ENCODE measurements at regions not wholly inside any gene's neighbourhood (a gene's known extent, or its start where the extent isn't known, plus 50 kb on each side); places are given as distances from the start of the nearest gene placed in this dataset.

DNA sequence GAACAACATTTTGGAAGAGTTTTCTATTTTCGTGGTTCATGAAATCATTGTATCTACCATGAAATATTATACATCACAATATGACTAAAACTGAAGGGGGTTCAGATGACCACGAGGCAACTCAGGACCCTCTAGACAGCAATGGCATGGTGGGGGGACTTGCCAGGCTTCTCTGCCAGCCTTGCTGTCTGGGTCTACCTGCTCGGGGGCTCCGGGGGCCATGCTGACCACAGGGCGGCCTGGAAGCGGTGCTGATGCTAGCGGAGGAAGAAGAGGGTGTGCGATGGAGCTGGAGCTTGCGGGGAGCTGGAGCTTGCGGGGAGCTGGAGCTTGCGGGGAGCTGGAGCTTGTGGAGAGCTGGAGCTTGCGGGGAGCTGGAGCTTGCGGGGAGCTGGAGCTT lies 89.2 kb upstream of the IRX4 start:
- Histone ChIP-seq H2BK20ac (ENCODE audit: low read length) (no peak overlapping the region), H2BK5ac (ENCODE audit: low read depth, low read length) (no peak overlapping the region), H3K27ac (ENCODE audit: low read depth, low read length) (no peak overlapping the region), H3K14ac (ENCODE audit: insufficient read length) (no peak overlapping the region), H2AK5ac (ENCODE audit: low read depth, low read length) (no peak overlapping the region), H2BK15ac (ENCODE audit: low read length) (no peak overlapping the region), H2BK12ac (ENCODE audit: low read depth, low read length) (no peak overlapping the region), H3K4me1 (replicated peaks in 1 of 4; ENCODE audit: control insufficient read depth in 3 of 4, insufficient read depth in 4 of 4, low read length in 3 of 4) (peaks cover 0 to 4% (median 1%) of the 10 kb centered on the region in 4 experiments; a peak in 3 of 7 replicates), H2AFZ (ENCODE audit: low read length) (no peak overlapping the region), H3K27me3 (replicated peaks in 1 of 4; ENCODE audit: control insufficient read depth in 3 of 4, extremely low read depth in 1 of 4, insufficient read depth in 3 of 4, low read length in 3 of 4) (0 out of 7 replicates have a peak, but pooled peaks cover 0 to 3% (median 0%) of the 10 kb centered on the region in 4 experiments), H3K4ac (replicated peaks; ENCODE audit: insufficient read length, low read depth, low read length) (no peak overlapping the region), H3K9me3 (ENCODE audit: insufficient read depth in 2 of 2, low read depth in 1 of 2, low read length in 1 of 2) (no peaks in the 10 kb centered on the region), H3K56ac (replicated peaks; ENCODE audit: insufficient read length, low read depth, low read length) (no peak overlapping the region), H3K79me2 (ENCODE audit: control insufficient read depth in 1 of 2, insufficient read depth in 2 of 2, low read length in 2 of 2) (no peaks in the 10 kb centered on the region), H3K23ac (ENCODE audit: insufficient read length) (no peak overlapping the region), H4K5ac (ENCODE audit: insufficient read length, low read depth, low read length) (no peak overlapping the region), H4K20me1 (replicated peaks in 1 of 2; ENCODE audit: control insufficient read depth in 1 of 2, insufficient read depth in 2 of 2, low read length in 2 of 2) (no peaks in the 10 kb centered on the region), H3K79me1 (ENCODE audit: low read depth, low read length) (no peaks in the 10 kb centered on the region), H4K91ac (replicated peaks; ENCODE audit: insufficient read length, low read length) (no peak overlapping the region), H3K4me2 (ENCODE audit: insufficient read depth in 1 of 2, low read depth in 2 of 2, low read length in 2 of 2) (no peak overlapping the region), H3K4me3 (ENCODE audit: extremely low read depth in 1 of 4, insufficient read depth in 2 of 4, low read depth in 3 of 4, low read length in 4 of 4) (no peak overlapping the region), H2BK120ac (replicated peaks; ENCODE audit: low read depth, low read length) (no peak overlapping the region), H3K23me2 (ENCODE audit: low read depth, low read length) (no peaks in the 10 kb centered on the region), H3K18ac (ENCODE audit: extremely low read depth, low read length) (no peak overlapping the region), H4K8ac (ENCODE audit: extremely low read depth, insufficient read depth, low read length) (no peak overlapping the region; the same call in 1 of the 2 replicates), H3K36me3 (ENCODE audit: control insufficient read depth in 2 of 4, insufficient read depth in 4 of 4, low read length in 3 of 4) (no peaks in the 10 kb centered on the region), H3K9ac (replicated peaks in 1 of 4; ENCODE audit: extremely low read depth in 1 of 4, low read depth in 3 of 4, low read length in 3 of 4) (no peak overlapping the region)
- FAIRE-seq (no peak), DNase-seq (ENCODE audit: low read depth in 1 of 2, low spot score in 2 of 2) (no peak)
- 93% methylated on average over 7 of the region's 13 CpGs; no CpG with 5 or more reads in 1 of the 2 experiments for WGBS, 2 experiments (ENCODE audit: extremely low coverage in 1 of 2, insufficient coverage in 1 of 2, insufficient read length in 1 of 2, insufficient replicate concordance in 2 of 2, low coverage in 1 of 2, low lambda C conversion rate in 2 of 2, missing lambda C conversion rate in 1 of 2)
- CTCF ChIA-PET (ENCODE audit: partially characterized antibody): interaction anchor here (1.5 kb wide), 1 partner anchor 235 kb away, joined by 3 read pairs; no protein-coding TSS in a partner anchor
- POLR2A ChIA-PET (ENCODE audit: partially characterized antibody): interaction anchor here (2.0 kb wide), 1 partner anchor 19 kb away, joined by 5 read pairs; no protein-coding TSS in a partner anchor

All from H1 (cell line).